GM18526 (cell line): ENCODE measurements at regions not wholly inside any gene's neighbourhood (a gene's known extent, or its start where the extent isn't known, plus 50 kb on each side); places are given as distances from the start of the nearest gene placed in this dataset.

ENCODE experiments used
- POLR2A ChIP-seq: IDR thresholded peaks from 3 replicates; pipeline ENCODE4 v1.6.1; 2011; ENCODE audit not compliant: insufficient read length; ENCODE audit errors: extremely low read depth

- no peak for TF ChIP-seq POLR2A
These were observed 55.1 kb downstream of the SOX9 start for GRCh38 chr17:72175787-72176515.

- no peak for TF ChIP-seq POLR2A
These were observed 55.7 kb downstream of the SOX9 start for GRCh38 chr17:72176516-72176851.

DNA sequence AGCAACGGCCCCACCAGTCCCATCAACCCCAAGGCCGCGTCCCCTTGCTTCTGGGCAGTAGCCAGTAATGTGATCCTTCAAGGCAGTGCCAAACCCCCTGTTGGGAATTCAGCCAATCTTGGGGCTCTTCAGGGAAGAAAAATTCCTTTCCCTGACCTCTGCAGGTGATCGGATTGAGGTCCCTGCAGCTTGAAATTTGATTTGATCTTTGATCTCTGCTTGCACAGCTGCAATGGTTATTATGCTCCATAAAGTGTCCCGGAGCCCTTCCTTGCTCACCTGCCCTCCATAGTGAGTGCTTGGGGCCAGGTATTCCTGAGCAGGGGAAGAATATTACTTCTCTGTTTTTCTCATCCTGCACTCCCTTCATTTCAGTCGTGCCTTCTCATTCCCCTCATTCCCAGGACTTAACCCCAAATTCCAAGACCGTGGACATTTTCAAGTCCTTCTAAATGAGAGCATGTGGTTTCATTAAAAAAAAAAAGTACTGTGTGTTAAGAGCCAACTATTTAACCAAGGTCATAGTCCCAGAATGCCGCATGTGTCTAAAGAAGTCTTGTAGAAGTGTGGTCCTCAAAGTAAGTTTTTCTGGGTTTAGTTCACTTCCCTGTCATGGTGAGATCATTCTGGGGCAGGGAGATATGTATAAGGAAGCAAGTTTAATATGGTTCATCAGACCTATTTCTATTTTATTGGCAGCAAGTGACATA lies 56.3 kb downstream of the SOX9 start:
- no peak for TF ChIP-seq POLR2A

DNA sequence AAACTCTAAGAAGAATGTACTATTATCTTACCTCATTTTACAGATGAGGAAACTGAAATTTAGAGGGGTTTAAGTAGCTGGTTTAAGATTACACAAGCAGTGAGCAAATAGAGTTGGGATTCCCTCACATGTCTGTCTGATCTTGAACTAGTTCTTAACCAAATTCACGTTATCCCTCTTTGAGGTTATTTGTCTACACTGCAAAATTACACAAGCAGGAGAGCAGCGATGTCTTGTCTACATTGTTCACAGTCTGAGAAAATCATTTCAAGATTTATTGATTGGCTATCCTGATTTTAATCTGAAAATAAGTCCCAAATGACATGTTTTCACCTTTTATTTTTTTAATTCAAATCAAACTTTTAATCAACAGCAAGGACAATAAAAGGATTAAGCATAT lies 56.9 kb downstream of the SOX9 start:
- no peak for TF ChIP-seq POLR2A

GRCh38 chr17:72182371-72182873 lies 61.6 kb downstream of the SOX9 start:
- no peak for TF ChIP-seq POLR2A

GRCh38 chr17:72183194-72183685 lies 62.4 kb downstream of the SOX9 start:
- no peak for TF ChIP-seq POLR2A

- no peak for TF ChIP-seq POLR2A
These were observed 64.0 kb downstream of the SOX9 start for GRCh38 chr17:72184805-72185204.

DNA sequence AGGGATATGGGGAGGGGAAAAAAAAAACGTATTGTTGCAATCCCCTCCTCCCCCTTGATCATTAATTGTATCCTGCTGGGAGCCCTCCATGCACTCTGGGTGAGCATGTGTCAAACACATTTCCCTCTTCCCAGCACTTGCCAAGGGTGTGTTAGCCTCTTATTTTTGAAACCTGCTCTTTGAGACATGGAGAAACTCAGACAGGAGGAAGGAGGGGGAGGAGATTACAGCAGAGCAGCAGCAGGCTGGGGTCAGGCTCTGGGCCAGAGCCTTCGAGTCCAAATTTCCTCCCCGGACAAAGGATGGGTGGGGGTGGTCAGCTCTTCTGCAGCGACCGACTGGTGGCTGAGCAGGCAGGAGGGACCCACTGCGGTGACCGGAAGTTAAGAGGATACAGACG lies 64.7 kb downstream of the SOX9 start:
- no peak for TF ChIP-seq POLR2A

DNA sequence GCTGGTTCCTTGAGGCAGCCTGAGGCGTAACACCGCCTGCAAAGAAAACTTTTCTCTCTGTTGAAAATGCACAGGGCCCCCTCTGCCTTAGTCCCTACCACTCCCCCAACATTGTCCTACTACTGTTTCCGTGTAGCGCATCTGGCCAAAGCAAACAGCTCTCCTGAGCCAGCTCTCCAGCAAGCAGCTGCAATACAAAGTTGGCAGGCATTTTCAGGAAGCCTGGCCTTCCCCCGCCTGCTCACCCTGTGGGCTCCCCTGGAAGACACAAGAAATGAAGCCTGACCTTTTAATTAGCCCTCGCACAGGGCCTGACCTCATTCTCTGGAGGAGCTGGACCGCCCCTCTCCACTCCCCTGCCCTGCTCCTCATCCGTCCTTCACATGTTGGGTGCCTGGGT lies 66.7 kb downstream of the SOX9 start:
- no peak for TF ChIP-seq POLR2A

GRCh38 chr17:72188801-72189200 lies 68.0 kb downstream of the SOX9 start:
- TF ChIP-seq POLR2A, result no peak

DNA sequence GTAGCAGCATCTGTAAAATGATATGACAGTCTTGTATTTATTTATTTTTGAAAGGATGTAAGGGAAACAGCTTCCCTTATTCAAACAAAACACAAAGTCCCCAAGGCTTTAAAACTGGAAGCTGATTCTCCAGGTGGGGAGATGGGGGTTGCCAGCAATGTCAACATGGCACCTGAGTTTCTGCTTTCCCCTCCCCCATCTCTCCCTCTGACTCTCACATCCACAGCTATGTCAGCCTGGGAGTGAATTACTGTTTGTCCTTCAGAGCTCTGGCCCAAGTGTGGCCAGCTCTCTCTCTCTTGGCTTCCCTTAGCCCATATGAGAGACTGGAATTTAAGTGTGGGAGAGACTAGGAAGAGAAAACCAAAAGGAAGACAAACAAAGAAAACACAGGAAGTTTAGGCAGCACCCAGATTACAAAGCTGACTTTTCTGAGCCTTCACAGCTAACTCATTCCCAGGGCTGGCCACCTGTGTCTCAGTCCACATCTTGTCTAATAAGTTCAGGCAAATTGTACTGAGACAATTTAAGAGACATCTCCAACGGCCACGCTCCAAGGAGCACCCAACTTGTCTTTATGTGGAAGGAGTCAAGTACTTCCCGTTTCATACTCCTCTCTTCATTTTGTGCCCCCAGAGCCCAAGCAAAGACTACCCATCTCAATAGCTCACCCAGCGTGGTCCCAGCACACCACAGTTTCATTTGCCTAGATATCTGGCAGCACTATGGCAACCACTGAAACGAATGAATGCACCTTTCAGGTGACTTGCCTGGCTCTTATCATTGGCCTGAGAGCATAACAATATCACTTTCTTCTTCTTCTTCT lies 69.2 kb downstream of the SOX9 start:
- no peak for TF ChIP-seq POLR2A

- TF ChIP-seq POLR2A, result no peak
These were observed 70.5 kb downstream of the SOX9 start for GRCh38 chr17:72191356-72191755.

DNA sequence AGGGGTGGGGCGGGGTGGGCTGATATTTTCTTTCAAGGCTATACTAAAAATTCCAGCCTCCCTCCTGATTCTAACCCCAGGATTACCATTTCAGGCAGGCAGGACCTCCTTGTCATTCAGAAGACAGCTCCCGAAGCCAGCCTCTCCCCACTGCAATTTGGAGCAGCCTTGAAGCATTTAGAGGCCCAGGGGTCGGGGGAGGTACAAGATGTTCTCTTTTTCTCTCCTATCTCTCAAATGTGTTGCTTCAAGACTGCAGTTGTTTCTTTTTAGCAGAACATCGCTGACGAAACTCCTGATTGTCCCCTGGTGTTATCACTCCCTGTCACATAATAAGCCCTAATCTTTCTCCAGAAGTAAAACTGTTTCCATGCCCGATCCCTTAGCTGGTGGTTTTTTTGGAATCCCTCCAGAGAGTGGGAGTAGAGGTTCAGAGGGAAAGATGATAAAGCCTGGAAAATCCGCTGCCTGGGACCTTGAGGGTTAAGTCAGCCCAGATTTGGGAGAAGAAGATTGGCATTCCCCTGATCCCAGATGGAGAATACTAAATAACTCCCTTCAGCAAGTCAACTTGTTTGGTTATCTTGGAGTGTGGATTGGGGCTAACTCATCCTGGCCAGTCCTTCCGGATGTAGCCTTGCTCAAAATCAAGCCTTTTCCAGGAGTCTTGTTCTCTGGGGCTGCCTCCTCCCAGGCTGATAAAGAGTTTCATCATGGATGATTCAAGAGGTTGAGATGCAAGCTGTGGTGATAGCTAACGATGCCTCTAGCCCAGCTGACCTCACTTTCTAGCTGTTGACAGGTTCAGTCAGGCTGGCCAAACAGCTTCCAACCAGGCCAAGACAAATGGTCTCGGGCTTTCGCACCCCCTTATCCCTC lies 71.3 kb downstream of the SOX9 start:
- TF ChIP-seq POLR2A, result no peak

GRCh38 chr17:72192800-72193192 lies 72.0 kb downstream of the SOX9 start:
- TF ChIP-seq POLR2A, result no peak

DNA sequence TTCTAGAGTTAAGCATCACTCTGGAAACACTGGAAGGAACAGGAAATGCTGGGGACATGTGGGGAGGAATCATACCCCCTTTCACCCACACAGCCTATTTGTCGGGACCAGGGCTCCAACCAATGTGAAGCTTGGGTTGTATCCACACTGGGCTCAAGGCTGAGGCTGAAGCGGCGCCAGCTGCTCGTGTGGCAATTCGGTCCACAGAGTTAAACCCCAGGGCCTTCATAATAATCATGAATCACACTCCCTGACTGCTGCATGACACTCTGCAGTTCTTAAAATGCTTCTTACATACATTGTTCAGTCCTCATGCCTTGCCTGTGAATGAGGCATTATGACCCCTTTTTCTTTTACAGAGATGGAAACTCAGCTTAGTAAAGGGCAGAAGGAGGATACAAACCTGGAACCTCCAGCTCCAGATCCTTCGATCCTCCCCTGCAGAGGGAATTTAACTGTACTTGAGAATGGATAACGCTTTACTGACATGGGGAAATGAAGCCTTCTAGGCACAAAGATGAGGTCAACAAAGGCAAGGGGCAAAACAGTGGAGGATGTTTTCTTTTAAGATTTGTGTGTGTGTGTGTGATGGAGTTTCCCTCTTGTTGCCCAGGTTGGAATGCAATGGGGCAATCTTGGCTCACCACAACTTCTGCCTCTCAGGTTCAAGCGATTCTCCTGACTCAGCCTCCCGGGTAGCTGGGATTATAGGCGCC lies 72.7 kb downstream of the SOX9 start:
- TF ChIP-seq POLR2A, result no peak

DNA sequence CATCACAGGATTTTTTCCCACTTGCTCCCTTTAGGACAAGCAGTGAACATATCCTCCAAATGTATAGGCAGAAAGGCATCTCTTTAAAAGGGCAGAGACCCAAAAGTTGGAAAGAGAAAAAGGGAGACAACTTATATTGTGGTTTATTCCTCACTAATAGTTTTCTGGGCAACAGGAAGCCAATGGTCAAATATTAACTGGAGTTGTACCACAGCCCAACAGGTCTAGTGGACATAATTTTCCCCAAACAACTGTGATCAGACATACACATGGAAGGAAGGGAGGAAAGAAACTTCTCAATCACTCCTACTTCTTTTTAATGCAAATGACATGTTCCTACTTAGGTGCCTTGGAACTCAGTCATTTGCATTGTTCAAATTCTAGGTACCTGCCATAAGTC lies 78.4 kb downstream of the SOX9 start:
- no peak for TF ChIP-seq POLR2A
